ENCODE measurements at regions not wholly inside any gene's neighbourhood (a gene's known extent, or its start where the extent isn't known, plus 50 kb on each side); places are given as distances from the start of the nearest gene placed in this dataset.

- DNase-seq (ENCODE audit: low read depth): no peak
- TF ChIP-seq, protein P1, sequence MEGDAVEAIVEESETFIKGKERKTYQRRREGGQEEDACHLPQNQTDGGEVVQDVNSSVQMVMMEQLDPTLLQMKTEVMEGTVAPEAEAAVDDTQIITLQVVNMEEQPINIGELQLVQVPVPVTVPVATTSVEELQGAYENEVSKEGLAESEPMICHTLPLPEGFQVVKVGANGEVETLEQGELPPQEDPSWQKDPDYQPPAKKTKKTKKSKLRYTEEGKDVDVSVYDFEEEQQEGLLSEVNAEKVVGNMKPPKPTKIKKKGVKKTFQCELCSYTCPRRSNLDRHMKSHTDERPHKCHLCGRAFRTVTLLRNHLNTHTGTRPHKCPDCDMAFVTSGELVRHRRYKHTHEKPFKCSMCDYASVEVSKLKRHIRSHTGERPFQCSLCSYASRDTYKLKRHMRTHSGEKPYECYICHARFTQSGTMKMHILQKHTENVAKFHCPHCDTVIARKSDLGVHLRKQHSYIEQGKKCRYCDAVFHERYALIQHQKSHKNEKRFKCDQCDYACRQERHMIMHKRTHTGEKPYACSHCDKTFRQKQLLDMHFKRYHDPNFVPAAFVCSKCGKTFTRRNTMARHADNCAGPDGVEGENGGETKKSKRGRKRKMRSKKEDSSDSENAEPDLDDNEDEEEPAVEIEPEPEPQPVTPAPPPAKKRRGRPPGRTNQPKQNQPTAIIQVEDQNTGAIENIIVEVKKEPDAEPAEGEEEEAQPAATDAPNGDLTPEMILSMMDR (IDR thresholded peaks at IDR 0.05; ENCODE audit: low read length, missing control alignments): no peak
- H3K4me3 ChIP-seq (replicated peaks; ENCODE audit: low read depth, low read length): no peak overlapping the region
These were observed 134.4 kb downstream of the MRPL36 start for GRCh38 chr5:1665231-1665630.

DNA sequence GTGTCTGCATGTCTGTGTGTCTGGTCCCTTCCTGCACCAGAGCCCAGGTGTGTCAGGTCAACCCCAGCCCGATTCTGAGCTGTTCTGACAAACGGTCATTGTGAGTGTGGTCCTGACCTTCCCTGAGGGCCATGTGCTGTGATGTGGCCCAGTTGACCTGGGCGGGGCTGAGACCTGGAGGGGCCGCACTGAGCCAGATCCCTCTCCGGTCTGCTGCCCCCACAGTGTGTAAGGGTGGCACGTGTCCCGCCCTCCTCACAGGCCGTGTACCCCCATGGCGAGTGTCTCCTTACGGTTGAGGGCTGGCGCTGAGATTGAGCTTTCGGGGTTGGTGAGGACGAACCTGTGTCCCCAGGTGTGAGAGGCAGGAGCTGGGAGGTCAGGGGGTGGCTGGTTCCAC lies 136.5 kb downstream of the MRPL36 start:
- no peak for DNase-seq (ENCODE audit: low read depth)
- no peak overlapping the region for H3K4me3 ChIP-seq (replicated peaks; ENCODE audit: low read depth, low read length)
- TF ChIP-seq, protein P1 (IDR thresholded peaks at IDR 0.05; ENCODE audit: low read length, missing control alignments): no peak

DNA sequence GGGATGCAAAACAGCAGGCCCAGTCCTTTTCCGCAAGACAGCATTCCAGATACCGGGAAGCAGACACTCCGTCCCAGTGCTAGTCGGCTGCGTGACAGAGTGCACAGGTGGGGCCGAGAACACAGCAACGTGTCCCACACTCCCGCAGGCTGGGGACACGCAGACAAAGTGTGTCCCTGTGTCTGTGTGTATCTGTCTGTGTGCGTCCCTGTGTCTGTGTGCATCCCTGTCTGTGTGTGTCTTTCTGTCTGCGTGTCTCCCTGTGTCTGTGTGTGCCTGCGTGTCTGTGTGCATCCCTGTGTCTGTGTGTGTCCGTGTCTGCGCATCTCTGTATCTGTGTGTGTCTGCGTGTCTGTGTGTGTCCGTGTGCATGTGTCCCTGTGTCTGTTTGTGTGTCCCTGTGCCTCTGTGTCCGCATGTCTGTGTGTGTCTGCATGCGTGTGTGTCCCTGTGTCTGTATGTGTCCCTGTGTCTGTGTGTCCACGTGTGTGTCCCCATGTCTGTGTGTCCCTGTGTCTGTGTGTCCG lies 137.0 kb downstream of the MRPL36 start:
- TF ChIP-seq, protein P1 (IDR thresholded peaks at IDR 0.05; ENCODE audit: low read length, missing control alignments): no peak
- no peak for DNase-seq (ENCODE audit: low read depth)

DNA sequence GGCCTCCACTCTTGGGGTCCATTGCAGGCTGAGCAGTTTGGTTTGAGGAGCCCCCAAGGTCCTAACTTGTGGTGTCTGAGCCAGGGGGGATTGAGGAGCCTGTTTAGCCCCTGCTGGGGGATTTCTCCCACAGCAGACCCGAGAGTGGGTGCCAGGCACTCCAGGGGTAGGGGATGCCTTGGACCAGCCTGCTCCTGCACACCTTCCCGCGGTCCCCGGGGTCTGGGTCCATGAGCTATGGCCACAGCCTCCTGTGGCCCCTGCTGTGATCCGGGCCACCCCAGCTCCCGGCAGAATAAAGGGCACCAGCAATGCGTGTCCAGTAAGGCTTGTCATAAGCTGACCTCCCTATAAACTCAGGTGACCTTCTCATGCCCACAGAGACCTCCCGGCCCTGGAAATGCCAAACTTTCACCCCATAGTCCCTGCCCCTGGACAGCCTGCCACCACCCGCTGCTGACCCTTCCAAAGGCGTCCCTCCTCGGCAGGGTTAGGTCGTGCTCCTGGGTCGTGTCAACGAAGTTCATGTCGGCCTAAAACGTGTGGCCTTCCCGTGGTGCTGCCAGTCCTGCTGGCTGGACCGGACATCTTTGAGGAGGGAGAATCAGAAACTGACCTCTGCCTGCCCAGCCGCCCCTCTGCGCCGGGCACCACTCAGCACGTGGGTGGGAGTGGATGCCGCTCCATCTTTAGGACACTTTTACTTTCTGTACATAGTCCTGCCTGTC lies 137.6 kb downstream of the MRPL36 start:
- H3K4me3 ChIP-seq (replicated peaks; ENCODE audit: low read depth, low read length): no peak overlapping the region
- TF ChIP-seq, protein P1 (IDR thresholded peaks at IDR 0.05; ENCODE audit: low read length, missing control alignments): no peak
- DNase-seq (ENCODE audit: low read depth): no peak

More for the DNA sequence above, 137.0 kb downstream of the MRPL36 start:
- H3K4me3 ChIP-seq (replicated peaks; ENCODE audit: low read depth, low read length): no peak overlapping the region

- no peak for DNase-seq (ENCODE audit: low read depth)
- H3K4me3 ChIP-seq (replicated peaks; ENCODE audit: low read depth, low read length): no peak overlapping the region
- TF ChIP-seq, protein P1 (IDR thresholded peaks at IDR 0.05; ENCODE audit: low read length, missing control alignments): no peak
These were observed 137.6 kb upstream of the LPCAT1 start for GRCh38 chr5:1661311-1661710.

DNA sequence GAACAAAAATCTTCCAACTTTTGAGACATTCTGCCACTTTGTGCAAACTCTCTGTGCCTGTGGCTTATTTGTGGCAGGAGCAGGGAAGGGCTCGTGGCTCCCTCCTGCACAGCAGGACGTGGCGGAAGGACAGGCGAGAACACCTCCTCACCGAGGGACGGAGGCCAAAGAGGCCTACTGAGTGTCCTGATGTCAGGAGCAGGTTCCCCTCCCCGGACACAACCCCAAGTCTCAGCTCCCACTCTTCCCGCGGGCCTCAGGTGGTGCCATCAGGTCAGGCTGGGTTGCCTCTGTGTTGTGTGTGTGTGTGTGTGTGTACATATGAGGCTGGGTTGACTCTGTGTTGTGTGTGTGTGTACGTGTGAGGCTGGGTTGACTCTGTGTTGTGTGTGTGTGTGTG lies 136.8 kb upstream of the LPCAT1 start:
- no peak overlapping the region for H3K4me3 ChIP-seq (replicated peaks; ENCODE audit: low read depth, low read length)
- TF ChIP-seq, protein P1 (IDR thresholded peaks at IDR 0.05; ENCODE audit: low read length, missing control alignments): no peak
- DNase-seq (ENCODE audit: low read depth): no peak

DNA sequence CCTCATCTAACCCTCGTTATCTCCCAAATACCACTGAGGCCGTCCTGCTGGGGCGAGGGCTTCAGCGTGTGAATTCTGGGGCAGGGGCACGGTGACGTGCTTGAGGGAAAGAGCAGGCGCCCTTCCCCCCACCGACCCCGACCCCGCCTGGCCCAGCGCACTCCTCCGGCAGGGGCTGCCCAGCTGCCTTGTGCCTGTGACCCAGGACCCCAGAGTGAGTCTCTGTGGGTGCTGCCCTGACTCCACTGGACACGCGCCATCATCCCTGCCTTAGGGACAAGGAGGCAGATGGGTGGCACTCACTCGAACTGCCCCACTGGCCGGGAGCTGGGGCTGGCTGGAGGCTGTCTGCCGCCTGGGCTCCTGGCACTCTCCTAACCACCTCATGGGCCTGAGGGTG lies 136.2 kb upstream of the LPCAT1 start:
- TF ChIP-seq, protein P1 (IDR thresholded peaks at IDR 0.05; ENCODE audit: low read length, missing control alignments): no peak
- no peak for DNase-seq (ENCODE audit: low read depth)
- no peak overlapping the region for H3K4me3 ChIP-seq (replicated peaks; ENCODE audit: low read depth, low read length)

Data from fibroblast of pulmonary artery (primary cell).